ENCODE measurements at regions not wholly inside any gene's neighbourhood (a gene's known extent, or its start where the extent isn't known, plus 50 kb on each side); places are given as distances from the start of the nearest gene placed in this dataset.

DNA sequence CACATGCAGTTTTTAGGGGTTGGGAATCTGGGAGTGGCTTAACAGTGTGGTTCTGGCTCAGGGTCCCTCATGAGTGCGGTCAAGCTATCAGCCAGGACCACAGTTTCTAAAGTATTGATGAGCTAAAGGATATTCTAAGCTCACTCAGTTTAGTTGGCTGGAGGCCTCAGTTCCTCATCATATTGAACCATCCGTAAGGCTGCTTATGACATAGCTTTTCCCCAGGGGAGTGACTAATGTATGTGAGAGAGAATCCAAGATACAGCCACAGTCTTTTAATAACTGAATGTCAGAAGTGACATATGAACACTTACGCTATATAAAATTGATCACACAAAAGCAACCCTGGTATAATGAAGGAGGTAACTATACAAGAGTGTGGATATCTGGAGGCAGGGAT lies 245.3 kb downstream of the POLR1F start:
- no peaks in the 10 kb centered on the region for H3K9me3 Mint-ChIP-seq (ENCODE audit: unreplicated experiment)
- FAIRE-seq: no peak
- H3K9ac ChIP-seq (ENCODE audit: low read length): no peak overlapping the region
- no peaks in the 10 kb centered on the region for H3K36me3 ChIP-seq (ENCODE audit: insufficient read depth, low read length)
- no peak overlapping the region for H3K4me3 Mint-ChIP-seq (ENCODE audit: unreplicated experiment)
- no peaks in the 10 kb centered on the region for H3K79me2 ChIP-seq (ENCODE audit: insufficient read depth, low read length)
- no peaks in the 10 kb centered on the region for H3K4me1 ChIP-seq (ENCODE audit: insufficient read depth, low read length)
- H3K27me3 ChIP-seq (ENCODE audit: insufficient read depth, low read length): no peaks in the 10 kb centered on the region
- no peaks in the 10 kb centered on the region for H4K20me1 ChIP-seq (ENCODE audit: insufficient read depth, low read length)
- no peaks in the 10 kb centered on the region for H3K36me3 Mint-ChIP-seq (ENCODE audit: low read depth, unreplicated experiment)
- H2AFZ ChIP-seq (ENCODE audit: low read depth, low read length): no peak overlapping the region
- no peak overlapping the region for H3K27ac ChIP-seq (ENCODE audit: low read depth, low read length)
- no peak overlapping the region for H3K4me2 ChIP-seq (ENCODE audit: low read length)
- H3K4me3 ChIP-seq (ENCODE audit: insufficient read depth, low read depth, low read length): no peak overlapping the region
- H3K9me3 ChIP-seq (ENCODE audit: insufficient read depth, low read depth, low read length): no peaks in the 10 kb centered on the region
- H3K27me3 Mint-ChIP-seq (ENCODE audit: low read depth, unreplicated experiment): no peaks in the 10 kb centered on the region
- H3K4me1 Mint-ChIP-seq (ENCODE audit: low read depth, unreplicated experiment): no peaks in the 10 kb centered on the region
- H3K27ac Mint-ChIP-seq (ENCODE audit: unreplicated experiment): no peak overlapping the region
- no peak for DNase-seq (ENCODE audit: low read depth)
- TF ChIP-seq, protein P1, sequence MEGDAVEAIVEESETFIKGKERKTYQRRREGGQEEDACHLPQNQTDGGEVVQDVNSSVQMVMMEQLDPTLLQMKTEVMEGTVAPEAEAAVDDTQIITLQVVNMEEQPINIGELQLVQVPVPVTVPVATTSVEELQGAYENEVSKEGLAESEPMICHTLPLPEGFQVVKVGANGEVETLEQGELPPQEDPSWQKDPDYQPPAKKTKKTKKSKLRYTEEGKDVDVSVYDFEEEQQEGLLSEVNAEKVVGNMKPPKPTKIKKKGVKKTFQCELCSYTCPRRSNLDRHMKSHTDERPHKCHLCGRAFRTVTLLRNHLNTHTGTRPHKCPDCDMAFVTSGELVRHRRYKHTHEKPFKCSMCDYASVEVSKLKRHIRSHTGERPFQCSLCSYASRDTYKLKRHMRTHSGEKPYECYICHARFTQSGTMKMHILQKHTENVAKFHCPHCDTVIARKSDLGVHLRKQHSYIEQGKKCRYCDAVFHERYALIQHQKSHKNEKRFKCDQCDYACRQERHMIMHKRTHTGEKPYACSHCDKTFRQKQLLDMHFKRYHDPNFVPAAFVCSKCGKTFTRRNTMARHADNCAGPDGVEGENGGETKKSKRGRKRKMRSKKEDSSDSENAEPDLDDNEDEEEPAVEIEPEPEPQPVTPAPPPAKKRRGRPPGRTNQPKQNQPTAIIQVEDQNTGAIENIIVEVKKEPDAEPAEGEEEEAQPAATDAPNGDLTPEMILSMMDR (IDR thresholded peaks at IDR 0.05; ENCODE audit: insufficient read depth, low read depth, low read length): no peak

DNA sequence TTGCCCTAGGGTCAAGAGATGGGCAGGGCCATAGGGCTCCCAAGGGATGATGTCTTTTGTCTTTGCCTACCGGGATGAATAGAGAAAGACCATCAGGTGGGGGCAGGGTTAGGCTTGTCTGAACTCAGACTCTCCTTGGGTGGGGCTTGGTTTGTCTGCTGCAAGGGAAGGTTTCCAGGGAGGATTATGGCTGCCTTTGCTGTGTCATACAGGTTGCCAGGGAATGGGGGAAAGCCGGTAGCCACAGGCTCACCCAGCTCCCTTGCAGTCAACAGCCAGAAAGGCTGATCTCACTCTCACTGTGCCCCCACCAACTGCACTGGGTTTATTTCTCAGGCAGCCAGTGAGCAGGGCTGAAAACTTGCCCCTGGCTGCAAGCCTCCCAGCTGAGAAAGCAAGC lies 253.2 kb downstream of the POLR1F start:
- no peak for FAIRE-seq
- H3K4me1 ChIP-seq (ENCODE audit: insufficient read depth, low read length): no peaks in the 10 kb centered on the region
- no peak for DNase-seq (ENCODE audit: low read depth)
- no peaks in the 10 kb centered on the region for H3K9me3 ChIP-seq (ENCODE audit: insufficient read depth, low read depth, low read length)
- no peak overlapping the region for H2AFZ ChIP-seq (ENCODE audit: low read depth, low read length)
- H3K79me2 ChIP-seq (ENCODE audit: insufficient read depth, low read length): no peaks in the 10 kb centered on the region
- H3K9me3 Mint-ChIP-seq (ENCODE audit: unreplicated experiment): peaks cover 10% of the 10 kb centered on the region
- no peaks in the 10 kb centered on the region for H4K20me1 ChIP-seq (ENCODE audit: insufficient read depth, low read length)
- H3K27ac Mint-ChIP-seq (ENCODE audit: unreplicated experiment): no peak overlapping the region
- H3K27me3 ChIP-seq (ENCODE audit: insufficient read depth, low read length): no peaks in the 10 kb centered on the region
- no peak overlapping the region for H3K4me3 Mint-ChIP-seq (ENCODE audit: unreplicated experiment)
- no peak overlapping the region for H3K27ac ChIP-seq (ENCODE audit: low read depth, low read length)
- TF ChIP-seq, protein P1 (IDR thresholded peaks at IDR 0.05; ENCODE audit: insufficient read depth, low read depth, low read length): no peak
- TF ChIP-seq EZH2 (IDR thresholded peaks at IDR 0.05; ENCODE audit: insufficient read depth, low read length): no peak
- no peaks in the 10 kb centered on the region for H3K36me3 Mint-ChIP-seq (ENCODE audit: low read depth, unreplicated experiment)
- no peak overlapping the region for H3K4me2 ChIP-seq (ENCODE audit: low read length)
- no peak overlapping the region for H3K9ac ChIP-seq (ENCODE audit: low read length)
- no peak overlapping the region for H3K4me3 ChIP-seq (ENCODE audit: insufficient read depth, low read depth, low read length)
- H3K4me1 Mint-ChIP-seq (ENCODE audit: low read depth, unreplicated experiment): no peaks in the 10 kb centered on the region
- H3K36me3 ChIP-seq (ENCODE audit: insufficient read depth, low read length): no peaks in the 10 kb centered on the region
- no peaks in the 10 kb centered on the region for H3K27me3 Mint-ChIP-seq (ENCODE audit: low read depth, unreplicated experiment)

DNA sequence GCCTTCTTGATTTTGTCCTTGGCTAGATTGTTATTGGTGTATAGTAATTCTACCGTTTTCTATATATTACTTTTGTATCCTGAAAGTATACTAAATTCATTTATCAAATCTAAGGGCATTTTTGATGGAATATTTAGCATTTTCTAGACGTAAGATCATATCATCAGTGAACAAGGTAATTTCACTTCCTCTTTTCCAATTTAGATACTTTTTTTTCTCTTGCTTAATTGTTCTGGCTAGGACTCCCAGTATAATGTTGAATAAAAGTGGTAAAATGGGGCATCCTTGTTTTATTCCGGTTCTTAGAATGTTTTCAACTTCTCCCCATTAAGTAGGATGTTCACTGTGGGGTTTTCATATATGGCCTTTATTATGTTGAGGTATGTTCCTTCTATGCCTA lies 260.7 kb downstream of the POLR1F start:
- H3K4me3 Mint-ChIP-seq (ENCODE audit: unreplicated experiment): no peak overlapping the region
- FAIRE-seq: no peak

More for the DNA sequence above, 260.7 kb downstream of the POLR1F start:
- Histone ChIP-seq H3K9me3 (ENCODE audit: insufficient read depth, low read depth, low read length) (no peaks in the 10 kb centered on the region), H3K79me2 (ENCODE audit: insufficient read depth, low read length) (no peaks in the 10 kb centered on the region), H3K27ac (ENCODE audit: low read depth, low read length) (no peak overlapping the region), H3K4me2 (ENCODE audit: low read length) (no peak overlapping the region), H4K20me1 (ENCODE audit: insufficient read depth, low read length) (no peaks in the 10 kb centered on the region), H3K27me3 (ENCODE audit: insufficient read depth, low read length) (no peaks in the 10 kb centered on the region), H3K9ac (ENCODE audit: low read length) (no peak overlapping the region), H3K4me3 (ENCODE audit: insufficient read depth, low read depth, low read length) (no peak overlapping the region), H3K36me3 (ENCODE audit: insufficient read depth, low read length) (no peaks in the 10 kb centered on the region), H2AFZ (ENCODE audit: low read depth, low read length) (no peak overlapping the region), H3K4me1 (ENCODE audit: insufficient read depth, low read length) (no peaks in the 10 kb centered on the region)
- Mint-ChIP-seq H3K36me3 (ENCODE audit: low read depth, unreplicated experiment) (no peaks in the 10 kb centered on the region), H3K4me1 (ENCODE audit: low read depth, unreplicated experiment) (no peaks in the 10 kb centered on the region), H3K27me3 (ENCODE audit: low read depth, unreplicated experiment) (no peaks in the 10 kb centered on the region), H3K9me3 (ENCODE audit: unreplicated experiment) (peaks cover 6% of the 10 kb centered on the region), H3K27ac (ENCODE audit: unreplicated experiment) (no peak overlapping the region)
- no peak for TF ChIP-seq EZH2 (IDR thresholded peaks at IDR 0.05; ENCODE audit: insufficient read depth, low read length)
- TF ChIP-seq, protein P1 (IDR thresholded peaks at IDR 0.05; ENCODE audit: insufficient read depth, low read depth, low read length): no peak
- DNase-seq (ENCODE audit: low read depth): no peak
